ENCODE measurements at regions not wholly inside any gene's neighbourhood (a gene's known extent, or its start where the extent isn't known, plus 50 kb on each side); places are given as distances from the start of the nearest gene placed in this dataset.
"Not testable (repeated sequence)": the region's sequence is repeated elsewhere in the genome, so short reads cannot be mapped to it uniquely, and the experiment has no call there.

DNA sequence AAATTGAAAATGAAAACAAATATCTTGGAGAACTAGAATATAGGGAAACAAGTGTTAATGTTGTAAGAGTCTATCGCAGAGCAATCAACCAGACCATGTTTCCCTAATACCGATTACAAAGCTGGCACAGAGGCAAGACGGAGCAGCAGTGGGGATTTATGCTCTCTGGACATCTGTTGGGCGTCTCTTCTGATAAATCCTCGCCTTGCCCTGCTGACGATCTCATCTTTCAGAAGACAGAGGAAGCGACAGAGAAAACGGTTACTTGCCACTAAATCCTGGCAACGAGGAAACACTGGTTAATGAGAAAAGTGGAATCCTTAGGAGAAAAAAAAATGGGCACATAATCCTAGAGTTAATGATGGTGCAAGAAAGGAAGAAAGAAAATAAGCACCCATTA lies 218.5 kb downstream of the NPIPA8 start:
- not testable (repeated sequence) for TF ChIP-seq CTCF, POLR2AphosphoS5, POLR2A (IDR thresholded peaks at IDR 0.05)

Measured in breast epithelium (tissue), 3 donors.